ENCODE measurements at regions not wholly inside any gene's neighbourhood (a gene's known extent, or its start where the extent isn't known, plus 50 kb on each side); places are given as distances from the start of the nearest gene placed in this dataset.

DNA sequence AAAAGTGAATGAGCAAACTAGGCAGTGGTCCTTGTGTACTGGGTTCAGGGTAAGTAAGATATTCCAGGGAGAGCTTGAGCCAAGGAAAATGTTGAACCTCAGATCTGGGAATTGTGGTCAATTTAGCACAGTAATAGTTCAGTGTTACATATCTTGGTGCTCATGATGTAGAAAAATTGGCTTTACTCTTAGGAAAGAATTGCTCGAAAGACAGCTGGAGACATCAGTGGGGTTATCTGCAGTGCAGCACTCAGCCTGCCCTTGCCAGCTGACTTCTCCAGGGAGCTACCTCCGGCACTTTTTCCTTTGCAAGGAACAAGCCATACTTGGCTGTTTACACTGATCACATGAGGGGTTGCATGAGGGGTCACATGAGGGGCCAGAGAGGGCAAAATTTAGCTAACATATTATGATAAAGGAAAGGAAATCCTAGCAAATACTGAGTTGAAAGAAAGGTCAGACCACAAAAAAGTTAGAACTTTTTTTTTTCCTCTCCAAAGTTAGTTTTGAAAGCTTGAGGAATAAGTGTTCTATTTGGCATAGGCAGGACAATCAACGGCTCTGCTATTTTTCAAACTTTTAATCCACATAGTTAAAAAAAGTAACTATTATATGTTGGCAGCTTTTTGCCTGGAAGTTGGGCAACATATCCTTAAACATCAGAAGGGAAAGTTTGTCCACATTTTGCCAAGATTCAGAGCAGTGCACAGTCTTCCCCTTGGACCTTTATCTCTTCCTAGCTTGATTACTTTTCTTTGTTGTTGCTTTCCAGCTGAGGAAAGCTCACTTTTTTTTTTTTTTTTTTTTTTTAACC lies 92.4 kb downstream of the COL6A6 start:
- no peak for ATAC-seq
- TF ChIP-seq ZNF8 (CRISPR knock-in tag; IDR thresholded peaks at IDR 0.05) (no peak), RARB (CRISPR knock-in tag; IDR thresholded peaks at IDR 0.05) (no peak)

DNA sequence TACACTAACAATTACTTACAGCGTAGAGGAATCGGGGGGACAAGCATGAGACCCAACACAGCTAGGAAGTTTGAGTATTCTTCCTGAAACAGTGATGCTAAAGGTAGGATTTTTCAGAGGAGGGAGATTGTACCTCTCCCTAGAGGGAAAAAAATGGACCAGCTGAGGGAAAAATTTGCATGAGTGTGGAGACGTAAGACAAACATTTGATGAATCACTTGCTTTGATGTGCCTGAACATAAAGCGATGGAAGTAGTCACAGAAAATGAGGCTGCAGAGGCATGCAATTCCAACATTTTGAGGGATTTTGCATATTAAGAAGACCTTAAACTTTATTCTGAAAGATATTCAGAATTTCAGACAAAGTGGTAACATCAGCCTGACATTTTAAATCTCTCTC lies 102.2 kb downstream of the COL6A6 start:
- ATAC-seq: no peak
- TF ChIP-seq BACH2 (CRISPR knock-in tag; IDR thresholded peaks at IDR 0.05; ENCODE audit: borderline replicate concordance) (no peak), ZNF8 (CRISPR knock-in tag; IDR thresholded peaks at IDR 0.05) (no peak), ZNF70 (CRISPR knock-in tag; IDR thresholded peaks at IDR 0.05) (no peak), ARNTL (CRISPR knock-in tag; IDR thresholded peaks at IDR 0.05; ENCODE audit: borderline replicate concordance, low read depth) (no peak), TOX (CRISPR knock-in tag; IDR thresholded peaks at IDR 0.05; ENCODE audit: borderline replicate concordance) (no peak), ZNF565 (CRISPR knock-in tag; conservative IDR thresholded peaks at IDR 0.05; ENCODE audit: low read depth) (no peak), GLIS3 (CRISPR knock-in tag; IDR thresholded peaks at IDR 0.05) (no peak), ZFP3 (CRISPR knock-in tag; IDR thresholded peaks at IDR 0.05) (no peak), OSR1 (CRISPR knock-in tag; IDR thresholded peaks at IDR 0.05) (no peak), ZC3H10 (CRISPR knock-in tag; IDR thresholded peaks at IDR 0.05) (no peak), CSDC2 (CRISPR knock-in tag; IDR thresholded peaks at IDR 0.05) (no peak), ZFP30 (CRISPR knock-in tag; IDR thresholded peaks at IDR 0.05) (no peak), TCF4 (CRISPR knock-in tag; IDR thresholded peaks at IDR 0.05; ENCODE audit: borderline replicate concordance) (no peak), SNAI2 (CRISPR knock-in tag; IDR thresholded peaks at IDR 0.05) (no peak)
- TF ChIP-seq, protein P1, sequence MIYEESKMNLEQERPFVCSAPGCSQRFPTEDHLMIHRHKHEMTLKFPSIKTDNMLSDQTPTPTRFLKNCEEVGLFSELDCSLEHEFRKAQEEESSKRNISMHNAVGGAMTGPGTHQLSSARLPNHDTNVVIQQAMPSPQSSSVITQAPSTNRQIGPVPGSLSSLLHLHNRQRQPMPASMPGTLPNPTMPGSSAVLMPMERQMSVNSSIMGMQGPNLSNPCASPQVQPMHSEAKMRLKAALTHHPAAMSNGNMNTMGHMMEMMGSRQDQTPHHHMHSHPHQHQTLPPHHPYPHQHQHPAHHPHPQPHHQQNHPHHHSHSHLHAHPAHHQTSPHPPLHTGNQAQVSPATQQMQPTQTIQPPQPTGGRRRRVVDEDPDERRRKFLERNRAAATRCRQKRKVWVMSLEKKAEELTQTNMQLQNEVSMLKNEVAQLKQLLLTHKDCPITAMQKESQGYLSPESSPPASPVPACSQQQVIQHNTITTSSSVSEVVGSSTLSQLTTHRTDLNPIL (CRISPR knock-in tag; IDR thresholded peaks at IDR 0.05; ENCODE audit: low read depth): no peak
- TF ChIP-seq, protein P2, sequence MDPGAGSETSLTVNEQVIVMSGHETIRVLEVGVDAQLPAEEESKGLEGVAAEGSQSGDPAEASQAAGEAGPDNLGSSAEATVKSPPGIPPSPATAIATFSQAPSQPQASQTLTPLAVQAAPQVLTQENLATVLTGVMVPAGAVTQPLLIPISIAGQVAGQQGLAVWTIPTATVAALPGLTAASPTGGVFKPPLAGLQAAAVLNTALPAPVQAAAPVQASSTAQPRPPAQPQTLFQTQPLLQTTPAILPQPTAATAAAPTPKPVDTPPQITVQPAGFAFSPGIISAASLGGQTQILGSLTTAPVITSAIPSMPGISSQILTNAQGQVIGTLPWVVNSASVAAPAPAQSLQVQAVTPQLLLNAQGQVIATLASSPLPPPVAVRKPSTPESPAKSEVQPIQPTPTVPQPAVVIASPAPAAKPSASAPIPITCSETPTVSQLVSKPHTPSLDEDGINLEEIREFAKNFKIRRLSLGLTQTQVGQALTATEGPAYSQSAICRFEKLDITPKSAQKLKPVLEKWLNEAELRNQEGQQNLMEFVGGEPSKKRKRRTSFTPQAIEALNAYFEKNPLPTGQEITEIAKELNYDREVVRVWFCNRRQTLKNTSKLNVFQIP (CRISPR knock-in tag; IDR thresholded peaks at IDR 0.05; ENCODE audit: borderline replicate concordance, low read depth): no peak
- TF ChIP-seq, protein P3, sequence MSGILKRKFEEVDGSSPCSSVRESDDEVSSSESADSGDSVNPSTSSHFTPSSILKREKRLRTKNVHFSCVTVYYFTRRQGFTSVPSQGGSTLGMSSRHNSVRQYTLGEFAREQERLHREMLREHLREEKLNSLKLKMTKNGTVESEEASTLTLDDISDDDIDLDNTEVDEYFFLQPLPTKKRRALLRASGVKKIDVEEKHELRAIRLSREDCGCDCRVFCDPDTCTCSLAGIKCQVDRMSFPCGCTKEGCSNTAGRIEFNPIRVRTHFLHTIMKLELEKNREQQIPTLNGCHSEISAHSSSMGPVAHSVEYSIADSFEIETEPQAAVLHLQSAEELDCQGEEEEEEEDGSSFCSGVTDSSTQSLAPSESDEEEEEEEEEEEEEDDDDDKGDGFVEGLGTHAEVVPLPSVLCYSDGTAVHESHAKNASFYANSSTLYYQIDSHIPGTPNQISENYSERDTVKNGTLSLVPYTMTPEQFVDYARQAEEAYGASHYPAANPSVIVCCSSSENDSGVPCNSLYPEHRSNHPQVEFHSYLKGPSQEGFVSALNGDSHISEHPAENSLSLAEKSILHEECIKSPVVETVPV (CRISPR knock-in tag; IDR thresholded peaks at IDR 0.05): no peak

DNA sequence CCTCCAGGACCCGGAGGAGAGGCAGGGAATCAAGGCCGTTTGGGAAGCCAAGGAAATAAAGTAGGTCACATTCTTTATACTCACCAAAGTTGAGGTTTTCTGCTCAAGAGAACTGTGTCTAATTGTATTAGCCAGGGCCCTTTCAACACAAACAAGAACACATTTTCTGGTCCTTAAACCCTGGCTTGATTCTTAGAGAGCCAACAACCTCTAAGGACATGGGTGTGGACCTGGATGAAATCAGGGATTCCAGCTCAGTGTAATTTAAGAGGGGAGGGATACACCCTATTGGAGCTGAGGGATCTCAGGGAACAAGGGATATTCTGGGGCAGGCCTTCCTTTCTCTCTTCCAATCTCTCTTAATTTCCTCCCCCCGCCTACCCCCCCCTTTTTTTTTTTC lies 104.8 kb downstream of the COL6A6 start:
- TF ChIP-seq ARNTL (CRISPR knock-in tag; IDR thresholded peaks at IDR 0.05; ENCODE audit: borderline replicate concordance, low read depth): no peak
- TF ChIP-seq GLIS3 (CRISPR knock-in tag; IDR thresholded peaks at IDR 0.05): no peak
- no peak for TF ChIP-seq ZNF70 (CRISPR knock-in tag; IDR thresholded peaks at IDR 0.05)
- TF ChIP-seq BACH2 (CRISPR knock-in tag; IDR thresholded peaks at IDR 0.05; ENCODE audit: borderline replicate concordance): no peak
- TF ChIP-seq ZC3H10 (CRISPR knock-in tag; IDR thresholded peaks at IDR 0.05): no peak
- TF ChIP-seq ZNF8 (CRISPR knock-in tag; IDR thresholded peaks at IDR 0.05): no peak
- no peak for TF ChIP-seq RARB (CRISPR knock-in tag; IDR thresholded peaks at IDR 0.05)
- TF ChIP-seq SNAI2 (CRISPR knock-in tag; IDR thresholded peaks at IDR 0.05): no peak
- TF ChIP-seq, protein P4, sequence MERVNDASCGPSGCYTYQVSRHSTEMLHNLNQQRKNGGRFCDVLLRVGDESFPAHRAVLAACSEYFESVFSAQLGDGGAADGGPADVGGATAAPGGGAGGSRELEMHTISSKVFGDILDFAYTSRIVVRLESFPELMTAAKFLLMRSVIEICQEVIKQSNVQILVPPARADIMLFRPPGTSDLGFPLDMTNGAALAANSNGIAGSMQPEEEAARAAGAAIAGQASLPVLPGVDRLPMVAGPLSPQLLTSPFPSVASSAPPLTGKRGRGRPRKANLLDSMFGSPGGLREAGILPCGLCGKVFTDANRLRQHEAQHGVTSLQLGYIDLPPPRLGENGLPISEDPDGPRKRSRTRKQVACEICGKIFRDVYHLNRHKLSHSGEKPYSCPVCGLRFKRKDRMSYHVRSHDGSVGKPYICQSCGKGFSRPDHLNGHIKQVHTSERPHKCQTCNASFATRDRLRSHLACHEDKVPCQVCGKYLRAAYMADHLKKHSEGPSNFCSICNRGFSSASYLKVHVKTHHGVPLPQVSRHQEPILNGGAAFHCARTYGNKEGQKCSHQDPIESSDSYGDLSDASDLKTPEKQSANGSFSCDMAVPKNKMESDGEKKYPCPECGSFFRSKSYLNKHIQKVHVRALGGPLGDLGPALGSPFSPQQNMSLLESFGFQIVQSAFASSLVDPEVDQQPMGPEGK (CRISPR knock-in tag; IDR thresholded peaks at IDR 0.05; ENCODE audit: borderline replicate concordance): no peak
- TF ChIP-seq, protein P3 (CRISPR knock-in tag; IDR thresholded peaks at IDR 0.05): no peak
- no peak for TF ChIP-seq CSDC2 (CRISPR knock-in tag; IDR thresholded peaks at IDR 0.05)
- no peak for TF ChIP-seq TOX (CRISPR knock-in tag; IDR thresholded peaks at IDR 0.05; ENCODE audit: borderline replicate concordance)
- TF ChIP-seq, protein P1 (CRISPR knock-in tag; IDR thresholded peaks at IDR 0.05; ENCODE audit: low read depth): no peak
- no peak for TF ChIP-seq ESRRG (CRISPR knock-in tag; IDR thresholded peaks at IDR 0.05)
- TF ChIP-seq PPARA (CRISPR knock-in tag; IDR thresholded peaks at IDR 0.05; ENCODE audit: borderline replicate concordance): no peak
- no peak for TF ChIP-seq OSR1 (CRISPR knock-in tag; IDR thresholded peaks at IDR 0.05)
- no peak for TF ChIP-seq ZFP3 (CRISPR knock-in tag; IDR thresholded peaks at IDR 0.05)
- TF ChIP-seq, protein P5, sequence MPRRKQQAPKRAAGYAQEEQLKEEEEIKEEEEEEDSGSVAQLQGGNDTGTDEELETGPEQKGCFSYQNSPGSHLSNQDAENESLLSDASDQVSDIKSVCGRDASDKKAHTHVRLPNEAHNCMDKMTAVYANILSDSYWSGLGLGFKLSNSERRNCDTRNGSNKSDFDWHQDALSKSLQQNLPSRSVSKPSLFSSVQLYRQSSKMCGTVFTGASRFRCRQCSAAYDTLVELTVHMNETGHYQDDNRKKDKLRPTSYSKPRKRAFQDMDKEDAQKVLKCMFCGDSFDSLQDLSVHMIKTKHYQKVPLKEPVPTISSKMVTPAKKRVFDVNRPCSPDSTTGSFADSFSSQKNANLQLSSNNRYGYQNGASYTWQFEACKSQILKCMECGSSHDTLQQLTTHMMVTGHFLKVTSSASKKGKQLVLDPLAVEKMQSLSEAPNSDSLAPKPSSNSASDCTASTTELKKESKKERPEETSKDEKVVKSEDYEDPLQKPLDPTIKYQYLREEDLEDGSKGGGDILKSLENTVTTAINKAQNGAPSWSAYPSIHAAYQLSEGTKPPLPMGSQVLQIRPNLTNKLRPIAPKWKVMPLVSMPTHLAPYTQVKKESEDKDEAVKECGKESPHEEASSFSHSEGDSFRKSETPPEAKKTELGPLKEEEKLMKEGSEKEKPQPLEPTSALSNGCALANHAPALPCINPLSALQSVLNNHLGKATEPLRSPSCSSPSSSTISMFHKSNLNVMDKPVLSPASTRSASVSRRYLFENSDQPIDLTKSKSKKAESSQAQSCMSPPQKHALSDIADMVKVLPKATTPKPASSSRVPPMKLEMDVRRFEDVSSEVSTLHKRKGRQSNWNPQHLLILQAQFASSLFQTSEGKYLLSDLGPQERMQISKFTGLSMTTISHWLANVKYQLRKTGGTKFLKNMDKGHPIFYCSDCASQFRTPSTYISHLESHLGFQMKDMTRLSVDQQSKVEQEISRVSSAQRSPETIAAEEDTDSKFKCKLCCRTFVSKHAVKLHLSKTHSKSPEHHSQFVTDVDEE (CRISPR knock-in tag; IDR thresholded peaks at IDR 0.05): no peak

More for the DNA sequence above, 104.8 kb downstream of the COL6A6 start:
- no peak for ATAC-seq
